MCF 10A (cell line): ENCODE measurements at regions not wholly inside any gene's neighbourhood (a gene's known extent, or its start where the extent isn't known, plus 50 kb on each side); places are given as distances from the start of the nearest gene placed in this dataset.

Experiments used
- BruUV-seq: library from RNA; stranded (reverse); fragments of 400-500 nt; replicated peaks from 2 replicates; lab custom pipeline; 2021; lab: Mats Ljungman, UMichigan
- CTCF ChIA-PET: fragments of 300-600 bp; sonication (Branson Sonifier 250); formaldehyde crosslinking; extraction: SDS; loops from one replicate; lab custom pipeline; 2021; ENCODE audit warnings: antibody characterized with exemption, inconsistent platforms; lab: Yijun Ruan, JAX
- POLR2A ChIA-PET: fragments of 300-600, 350-650 bp; sonication (Branson Sonifier 250); formaldehyde crosslinking; extraction: SDS; loops from one replicate; lab custom pipeline; 2020; ENCODE audit warnings: antibody characterized with exemption, inconsistent platforms; lab: Yijun Ruan, JAX
- DNase-seq: peaks from one replicate; pipeline ENCODE4 v3.0.0-alpha.2; 2018; ENCODE audit not compliant: unreplicated experiment
- H3K27ac Mint-ChIP-seq: one replicate; pipeline ENCODE4 v1.8.0; 2022; ENCODE audit warnings: mild to moderate bottlenecking, low read depth, mixed read lengths; ENCODE audit not compliant: unreplicated experiment
- H3K27me3 Mint-ChIP-seq: one replicate; pipeline ENCODE4 v1.8.0; 2022; ENCODE audit warnings: mixed read lengths; ENCODE audit not compliant: insufficient read depth, unreplicated experiment
- H3K36me3 Mint-ChIP-seq: one replicate; pipeline ENCODE4 v1.8.0; 2022; ENCODE audit warnings: mild to moderate bottlenecking, moderate library complexity, mixed read lengths; ENCODE audit not compliant: insufficient read depth, unreplicated experiment
- H3K4me1 Mint-ChIP-seq: one replicate; pipeline ENCODE4 v1.8.0; 2022; ENCODE audit warnings: mixed read lengths; ENCODE audit not compliant: insufficient read depth, unreplicated experiment
- H3K4me3 Mint-ChIP-seq: one replicate; pipeline ENCODE4 v1.8.0; 2022; ENCODE audit warnings: mild to moderate bottlenecking, moderate library complexity, mixed read lengths; ENCODE audit not compliant: unreplicated experiment
- H3K9me3 Mint-ChIP-seq: one replicate; pipeline ENCODE4 v1.8.0; 2022; ENCODE audit warnings: mixed read lengths; ENCODE audit not compliant: unreplicated experiment
- CTCF ChIP-seq: fragments of 200-600 bp; IDR thresholded peaks from one replicate; pipeline ENCODE4 v1.8.0; 2022; ENCODE audit warnings: antibody characterized with exemption, mild to moderate bottlenecking; ENCODE audit not compliant: unreplicated experiment
- intact Hi-C: fragments of 100-400 bp; cut with micrococcal nuclease; formaldehyde crosslinking; loops from 2 replicates; pipeline ENCODE4 v1.14.1; 2022

GRCh38 chr4:96146686-96147085 is 306.8 kb downstream of the PDHA2 start:
- CTCF ChIA-PET: no interaction called here
- no peak for DNase-seq
- Mint-ChIP-seq H3K27ac (no peak overlapping the region), H3K4me3 (no peak overlapping the region), H3K9me3 (no peaks in the 10 kb centered on the region), H3K27me3 (no peaks in the 10 kb centered on the region), H3K4me1 (no peaks in the 10 kb centered on the region), H3K36me3 (peaks cover 2% of the 10 kb centered on the region)
- intact Hi-C loops: no loop called here
- POLR2A ChIA-PET: no interaction called here
- TF ChIP-seq CTCF: no peak
- BruUV-seq: no TSS peak

GRCh38 chr4:96149894-96150293 is 310.0 kb downstream of the PDHA2 start:
- BruUV-seq: no TSS peak
- no peak for DNase-seq
- H3K36me3 Mint-ChIP-seq: no peaks in the 10 kb centered on the region
- ChIA-PET CTCF (no interaction called here), POLR2A (no interaction called here)
- no peak overlapping the region for H3K4me3 Mint-ChIP-seq
- no peaks in the 10 kb centered on the region for H3K27me3 Mint-ChIP-seq
- intact Hi-C loops: no loop called here
- no peak for TF ChIP-seq CTCF
- no peaks in the 10 kb centered on the region for H3K4me1 Mint-ChIP-seq
- H3K9me3 Mint-ChIP-seq: no peaks in the 10 kb centered on the region
- H3K27ac Mint-ChIP-seq: no peak overlapping the region

GRCh38 chr4:96150466-96150865 is 310.6 kb downstream of the PDHA2 start:
- H3K36me3 Mint-ChIP-seq: no peaks in the 10 kb centered on the region
- no peak overlapping the region for H3K4me3 Mint-ChIP-seq
- no peak for DNase-seq
- ChIA-PET POLR2A (no interaction called here), CTCF (interaction anchor here (0.7 kb wide), 1 partner anchor 57 kb away, joined by 6 read pairs; no protein-coding TSS in a partner anchor)
- intact Hi-C loops: no loop called here
- H3K27ac Mint-ChIP-seq: no peak overlapping the region
- no TSS peak for BruUV-seq
- TF ChIP-seq CTCF: no peak
- no peaks in the 10 kb centered on the region for H3K9me3 Mint-ChIP-seq
- no peaks in the 10 kb centered on the region for H3K4me1 Mint-ChIP-seq
- H3K27me3 Mint-ChIP-seq: no peaks in the 10 kb centered on the region

GRCh38 chr4:96152824-96153223 is 312.9 kb downstream of the PDHA2 start:
- no peaks in the 10 kb centered on the region for H3K36me3 Mint-ChIP-seq
- intact Hi-C loops: no loop called here

More at GRCh38 chr4:96152824-96153223, 312.9 kb downstream of the PDHA2 start:
- ChIA-PET CTCF (no interaction called here), POLR2A (no interaction called here)
- no peak for DNase-seq
- Mint-ChIP-seq H3K4me3 (no peak overlapping the region), H3K9me3 (no peaks in the 10 kb centered on the region), H3K27ac (no peak overlapping the region), H3K27me3 (no peaks in the 10 kb centered on the region), H3K4me1 (no peaks in the 10 kb centered on the region)
- no peak for TF ChIP-seq CTCF
- BruUV-seq: no TSS peak
